H9 (cell line): ENCODE measurements at regions not wholly inside any gene's neighbourhood (a gene's known extent, or its start where the extent isn't known, plus 50 kb on each side); places are given as distances from the start of the nearest gene placed in this dataset.

Experiments used
- DNase-seq: peaks from one replicate; pipeline ENCODE4 v3.0.0-alpha.2; 2017
- H2AFZ ChIP-seq: one replicate; pipeline ENCODE4 v1.6.1; 2013; ENCODE audit warnings: mild to moderate bottlenecking, low read length, control low read depth, moderate library complexity
- H2AK5ac ChIP-seq: 2 replicates; pipeline ENCODE4 v1.6.1; 2013; ENCODE audit warnings: low read length, control low read depth, mixed read lengths; ENCODE audit not compliant: insufficient read length
- H2BK120ac ChIP-seq: one replicate; pipeline ENCODE4 v1.6.1; 2013; ENCODE audit warnings: low read depth, mild to moderate bottlenecking, low read length, control low read depth, inconsistent platforms; ENCODE audit not compliant: poor library complexity, severe bottlenecking
- H2BK12ac ChIP-seq: 2 replicates; pipeline ENCODE4 v1.6.1; 2013; ENCODE audit warnings: low read length, control low read depth, mixed read lengths, low read depth; ENCODE audit not compliant: insufficient read length
- H2BK15ac ChIP-seq: 2 replicates; pipeline ENCODE4 v1.6.1; 2013; ENCODE audit warnings: low read depth, low read length, control low read depth
- H2BK20ac ChIP-seq: one replicate; pipeline ENCODE4 v1.6.1; 2013; ENCODE audit warnings: low read depth, mild to moderate bottlenecking, low read length, control low read depth, inconsistent platforms; ENCODE audit not compliant: poor library complexity, severe bottlenecking
- H2BK5ac ChIP-seq: 2 replicates; pipeline ENCODE4 v1.6.1; 2013; ENCODE audit warnings: low read length, control low read depth, mixed read lengths; ENCODE audit not compliant: insufficient read length
- H3K14ac ChIP-seq: 2 replicates; pipeline ENCODE4 v1.6.1; 2013; ENCODE audit warnings: low read length, control low read depth; ENCODE audit not compliant: insufficient read depth
- H3K18ac ChIP-seq: 2 replicates; pipeline ENCODE4 v1.6.1; 2013; ENCODE audit warnings: low read depth, mild to moderate bottlenecking, mixed read lengths, low read length, control low read depth; ENCODE audit not compliant: insufficient read length
- H3K23ac ChIP-seq: 2 replicates; pipeline ENCODE4 v1.6.1; 2013; ENCODE audit warnings: low read length, control low read depth, mixed read lengths, low read depth; ENCODE audit not compliant: insufficient read length
- H3K23me2 ChIP-seq: 2 replicates; pipeline ENCODE4 v1.6.1; 2013; ENCODE audit warnings: low read depth, mild to moderate bottlenecking, mixed read lengths, low read length, control low read depth; ENCODE audit not compliant: insufficient read length, poor library complexity, severe bottlenecking
- H3K27ac ChIP-seq: 2 replicates; pipeline ENCODE4 v1.5.1; 2013; ENCODE audit warnings: low read length, control low read depth, mixed read lengths, low read depth; ENCODE audit not compliant: insufficient read length
- H3K27me3 ChIP-seq: 2 replicates; pipeline ENCODE4 v1.6.1; 2013; ENCODE audit warnings: low read length, control low read depth, inconsistent platforms; ENCODE audit not compliant: insufficient read depth
- H3K4ac ChIP-seq: 2 replicates; pipeline ENCODE4 v1.6.1; 2013; ENCODE audit warnings: low read depth, mild to moderate bottlenecking, control low read depth, inconsistent platforms, low read length, moderate library complexity
- H3K4me1 ChIP-seq: 2 replicates; pipeline ENCODE4 v1.6.1; 2013; ENCODE audit warnings: low read length, control low read depth, inconsistent platforms; ENCODE audit not compliant: insufficient read depth
- H3K4me2 ChIP-seq: 2 replicates; pipeline ENCODE4 v1.6.1; 2013; ENCODE audit warnings: low read length, control low read depth, mixed read lengths; ENCODE audit not compliant: insufficient read length, insufficient read depth
- H3K56ac ChIP-seq: 2 replicates; pipeline ENCODE4 v1.6.1; 2013; ENCODE audit warnings: low read depth, mild to moderate bottlenecking, mixed read lengths, low read length, control low read depth; ENCODE audit not compliant: insufficient read length
- H3K79me1 ChIP-seq: 2 replicates; pipeline ENCODE4 v1.6.1; 2013; ENCODE audit warnings: low read depth, mild to moderate bottlenecking, moderate library complexity, low read length, control low read depth, inconsistent platforms; ENCODE audit not compliant: insufficient read depth, poor library complexity, severe bottlenecking
- H3K79me2 ChIP-seq: 2 replicates; pipeline ENCODE4 v1.6.1; 2013; ENCODE audit warnings: low read length, control low read depth, inconsistent platforms; ENCODE audit not compliant: insufficient read depth
- H3K9ac ChIP-seq: 2 replicates; pipeline ENCODE4 v1.6.1; 2013; ENCODE audit warnings: low read length, control low read depth, mixed read lengths; ENCODE audit not compliant: insufficient read length; ENCODE audit errors: extremely low read depth
- H3K9me3 ChIP-seq: one replicate; pipeline ENCODE4 v1.6.1; 2013; ENCODE audit warnings: low read depth, low read length, inconsistent platforms; ENCODE audit not compliant: control insufficient read depth
- H3T11ph ChIP-seq: one replicate; pipeline ENCODE4 v1.6.1; 2013; ENCODE audit warnings: mild to moderate bottlenecking, low read length, control low read depth, inconsistent platforms
- H4K20me1 ChIP-seq: one replicate; pipeline ENCODE4 v1.6.1; 2013; ENCODE audit not compliant: control insufficient read depth, insufficient read length, insufficient read depth
- H4K5ac ChIP-seq: 2 replicates; pipeline ENCODE4 v1.6.1; 2013; ENCODE audit warnings: low read depth, mild to moderate bottlenecking, mixed read lengths, low read length, control low read depth; ENCODE audit not compliant: insufficient read length
- H4K8ac ChIP-seq: replicated peaks from 2 replicates; pipeline ENCODE4 v1.6.1; 2013; ENCODE audit warnings: low read length, control low read depth, mixed read lengths, low read depth; ENCODE audit not compliant: insufficient read length
- H4K91ac ChIP-seq: 2 replicates; pipeline ENCODE4 v1.6.1; 2013; ENCODE audit warnings: low read depth, mild to moderate bottlenecking, moderate library complexity, mixed read lengths, low read length, control low read depth; ENCODE audit not compliant: insufficient read length
- H3K27ac Mint-ChIP-seq, 3 experiments: 2 replicates in 2 of 3; 3 replicates in 1 of 3; pipeline ENCODE4 v1.8.0; 2020 to 2021; ENCODE audit warnings: mixed read lengths in 3 of 3, mild to moderate bottlenecking in 1 of 3, moderate library complexity in 1 of 3
- H3K27me3 Mint-ChIP-seq: 2 replicates; pipeline ENCODE4 v1.8.0; 2021; ENCODE audit warnings: low read depth, mild to moderate bottlenecking, moderate library complexity, mixed read lengths
- H3K36me3 Mint-ChIP-seq, 3 experiments: 2 replicates in 2 of 3; 3 replicates in 1 of 3; pipeline ENCODE4 v1.8.0; 2020 to 2021; ENCODE audit warnings: low read depth in 3 of 3, mixed read lengths in 3 of 3; ENCODE audit not compliant: insufficient read depth in 1 of 3
- H3K4me1 Mint-ChIP-seq, 2 experiments: 2 replicates each; pipeline ENCODE4 v1.8.0; 2020; ENCODE audit warnings: mixed read lengths in 2 of 2
- H3K4me3 Mint-ChIP-seq, 2 experiments: 2 replicates in 1 of 2; 3 replicates in 1 of 2; pipeline ENCODE4 v1.8.0; 2020 to 2021; ENCODE audit warnings: mild to moderate bottlenecking in 2 of 2, mixed read lengths in 2 of 2, moderate library complexity in 1 of 2
- H3K9me3 Mint-ChIP-seq, 2 experiments: 2 replicates in 1 of 2; 3 replicates in 1 of 2; pipeline ENCODE4 v1.8.0; 2020; ENCODE audit warnings: mild to moderate bottlenecking in 2 of 2, mixed read lengths in 2 of 2, moderate library complexity in 1 of 2
- WGBS: extraction: QIAGEN DNeasy Blood & Tissue Kit; methylation state at CpG from one replicate; pipeline ENCODE4 v1.1.7; 2013; ENCODE audit warnings: missing lambda C conversion rate, low lambda C conversion rate, mixed read lengths; ENCODE audit not compliant: insufficient read length; ENCODE audit errors: extremely low coverage; 5-methylcytosine and 5-hydroxymethylcytosine counted together
- TF ChIP-seq, protein P1 (sequence below): fragments of 200-600 bp; sonication (generic); conservative IDR thresholded peaks from 3 replicates; pipeline ENCODE4 v1.8.0; 2021; ENCODE audit warnings: antibody characterized with exemption, mild to moderate bottlenecking

DNA sequence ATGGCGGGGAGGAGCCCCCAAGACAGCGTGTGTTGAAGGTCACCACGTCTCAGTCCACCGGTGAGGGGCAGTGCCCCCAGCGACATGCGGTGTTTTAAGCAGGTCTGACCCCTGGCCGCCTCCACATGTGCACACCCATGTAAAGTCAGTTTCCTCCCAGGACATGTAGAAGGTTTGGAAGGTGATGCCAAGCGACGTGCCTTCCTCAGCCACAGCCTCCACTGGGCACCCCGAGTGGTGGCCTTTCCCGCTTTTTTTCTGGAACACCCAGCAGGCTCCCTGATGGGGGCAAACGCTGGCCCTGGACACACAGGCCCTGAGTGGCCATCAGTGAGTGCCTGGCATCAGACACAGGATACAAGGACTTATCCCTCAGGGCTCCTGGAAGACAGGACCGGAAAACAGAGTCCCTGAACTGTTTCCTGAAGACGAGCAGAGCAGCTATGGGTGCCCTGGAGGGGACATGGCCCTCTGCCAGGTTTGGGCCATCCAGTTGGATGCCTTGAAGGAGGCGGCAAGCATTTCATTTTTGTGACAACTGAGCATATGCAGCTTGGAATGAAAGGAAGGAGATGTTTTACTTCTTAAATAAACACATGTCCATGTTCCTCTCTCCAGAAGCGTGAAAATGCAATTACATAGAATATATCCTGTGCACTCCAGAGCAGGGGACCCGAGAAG, 275.8 kb upstream of the IRX2 start:
- H2AK5ac ChIP-seq, result no peak overlapping the region
- no peak overlapping the region for H3K56ac ChIP-seq
- no peak overlapping the region for H2AFZ ChIP-seq
- no peak for DNase-seq
- no peak overlapping the region for H3T11ph ChIP-seq
- no peaks in the 10 kb centered on the region for H3K79me2 ChIP-seq
- H3K4me1 Mint-ChIP-seq, result peaks cover 11 to 20% of the 10 kb centered on the region in 2 experiments
- no peaks in the 10 kb centered on the region for H3K27me3 ChIP-seq
- no peak overlapping the region for H2BK120ac ChIP-seq
- H3K27me3 Mint-ChIP-seq, result peaks cover 3% of the 10 kb centered on the region
- no peak overlapping the region for H4K8ac ChIP-seq
- WGBS, result no CpG with 5 or more reads among the region's 17 CpGs
- H3K27ac Mint-ChIP-seq, result no peak overlapping the region
- H2BK15ac ChIP-seq, result no peak overlapping the region
- H2BK20ac ChIP-seq, result no peak overlapping the region
- no peaks in the 10 kb centered on the region for H3K9me3 Mint-ChIP-seq
- H4K20me1 ChIP-seq, result no peaks in the 10 kb centered on the region
- H2BK5ac ChIP-seq, result no peak overlapping the region
- TF ChIP-seq, protein P1, sequence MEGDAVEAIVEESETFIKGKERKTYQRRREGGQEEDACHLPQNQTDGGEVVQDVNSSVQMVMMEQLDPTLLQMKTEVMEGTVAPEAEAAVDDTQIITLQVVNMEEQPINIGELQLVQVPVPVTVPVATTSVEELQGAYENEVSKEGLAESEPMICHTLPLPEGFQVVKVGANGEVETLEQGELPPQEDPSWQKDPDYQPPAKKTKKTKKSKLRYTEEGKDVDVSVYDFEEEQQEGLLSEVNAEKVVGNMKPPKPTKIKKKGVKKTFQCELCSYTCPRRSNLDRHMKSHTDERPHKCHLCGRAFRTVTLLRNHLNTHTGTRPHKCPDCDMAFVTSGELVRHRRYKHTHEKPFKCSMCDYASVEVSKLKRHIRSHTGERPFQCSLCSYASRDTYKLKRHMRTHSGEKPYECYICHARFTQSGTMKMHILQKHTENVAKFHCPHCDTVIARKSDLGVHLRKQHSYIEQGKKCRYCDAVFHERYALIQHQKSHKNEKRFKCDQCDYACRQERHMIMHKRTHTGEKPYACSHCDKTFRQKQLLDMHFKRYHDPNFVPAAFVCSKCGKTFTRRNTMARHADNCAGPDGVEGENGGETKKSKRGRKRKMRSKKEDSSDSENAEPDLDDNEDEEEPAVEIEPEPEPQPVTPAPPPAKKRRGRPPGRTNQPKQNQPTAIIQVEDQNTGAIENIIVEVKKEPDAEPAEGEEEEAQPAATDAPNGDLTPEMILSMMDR, result no peak
- H3K4me2 ChIP-seq, result no peak overlapping the region
- H3K27ac ChIP-seq, result no peak overlapping the region
- H3K23me2 ChIP-seq, result no peaks in the 10 kb centered on the region
- no peaks in the 10 kb centered on the region for H3K9me3 ChIP-seq
- no peak overlapping the region for H3K18ac ChIP-seq
- H4K5ac ChIP-seq, result no peak overlapping the region
- H3K36me3 Mint-ChIP-seq, result no peaks in the 10 kb centered on the region; a peak in 1 of 7 replicates
- H3K4me3 Mint-ChIP-seq, result no peak overlapping the region
- H4K91ac ChIP-seq, result no peak overlapping the region
- no peaks in the 10 kb centered on the region for H3K4me1 ChIP-seq
- H3K9ac ChIP-seq, result no peak overlapping the region
- H3K14ac ChIP-seq, result no peak overlapping the region
- no peak overlapping the region for H3K4ac ChIP-seq
- H2BK12ac ChIP-seq, result no peak overlapping the region
- no peak overlapping the region for H3K23ac ChIP-seq
- H3K79me1 ChIP-seq, result no peaks in the 10 kb centered on the region
